Smooth muscle cell (in vitro differentiated cells): ENCODE measurements at regions not wholly inside any gene's neighbourhood (a gene's known extent, or its start where the extent isn't known, plus 50 kb on each side); places are given as distances from the start of the nearest gene placed in this dataset.

Source experiments
- DNase-seq: peaks from one replicate; lab custom pipeline; 2025; ENCODE audit not compliant: unreplicated experiment; lab: John Stamatoyannopoulos, UW
- H2AFZ ChIP-seq: fragments of 200-600 bp; sonication (generic); 2 replicates; pipeline ENCODE4 v1.6.0; 2016; ENCODE audit warnings: antibody characterized with exemption, low read depth, mild to moderate bottlenecking
- H3F3A ChIP-seq: fragments of 200-600 bp; sonication (generic); 2 replicates; pipeline ENCODE4 v1.6.0; 2017; ENCODE audit warnings: antibody characterized with exemption, low read depth
- H3K27ac ChIP-seq: fragments of 200-600 bp; sonication (generic); 2 replicates; pipeline ENCODE4 v1.5.1; 2016; ENCODE audit warnings: low read depth, mild to moderate bottlenecking
- H3K27me3 ChIP-seq: fragments of 200-600 bp; sonication (generic); 2 replicates; pipeline ENCODE4 v1.6.1; 2016; ENCODE audit warnings: low read depth, mild to moderate bottlenecking
- H3K36me3 ChIP-seq: fragments of 200-600 bp; sonication (generic); 2 replicates; pipeline ENCODE4 v1.5.1; 2016; ENCODE audit warnings: low read depth
- H3K4me1 ChIP-seq: fragments of 200-600 bp; sonication (generic); 2 replicates; pipeline ENCODE4 v1.5.1; 2016; ENCODE audit warnings: low read depth
- H3K4me2 ChIP-seq: fragments of 200-600 bp; sonication (generic); 2 replicates; pipeline ENCODE4 v1.6.0; 2016; ENCODE audit warnings: mild to moderate bottlenecking
- H3K4me3 ChIP-seq: fragments of 200-600 bp; sonication (generic); 2 replicates; pipeline ENCODE4 v1.5.1; 2016; ENCODE audit warnings: mild to moderate bottlenecking
- H3K79me2 ChIP-seq: fragments of 200-600 bp; sonication (generic); 2 replicates; pipeline ENCODE4 v1.6.0; 2016; ENCODE audit warnings: low read depth, mild to moderate bottlenecking
- H3K9ac ChIP-seq: fragments of 200-600 bp; sonication (generic); 2 replicates; pipeline ENCODE4 v1.6.0; 2016; ENCODE audit warnings: low read depth
- H3K9me3 ChIP-seq: fragments of 200-600 bp; sonication (generic); replicated peaks from 2 replicates; pipeline ENCODE4 v1.5.1; 2016; ENCODE audit warnings: low read depth
- H4K20me1 ChIP-seq: fragments of 200-600 bp; sonication (generic); 2 replicates; pipeline ENCODE4 v1.6.0; 2016; ENCODE audit warnings: low read depth
- CTCF ChIP-seq: fragments of 200-600 bp; sonication (generic); IDR thresholded peaks from 2 replicates; pipeline ENCODE4 v1.5.1; 2017; ENCODE audit warnings: borderline replicate concordance, mild to moderate bottlenecking, antibody characterized with exemption; ENCODE audit not compliant: insufficient read depth, poor library complexity, severe bottlenecking
- WGBS: methylation state at CpG from one replicate; pipeline ENCODE4 v1.1.7; 2016; ENCODE audit warnings: low lambda C conversion rate; 5-methylcytosine and 5-hydroxymethylcytosine counted together

GRCh38 chr7:149714081-149714909 is 59.1 kb downstream of the ZNF467 start:
- no peaks in the 10 kb centered on the region for H3K36me3 ChIP-seq
- H3K4me3 ChIP-seq, result peak overlapping the region; percentile 71
- peak; percentile 65 for DNase-seq
- TF ChIP-seq CTCF, result no peak
- H3K4me1 ChIP-seq, result peaks cover 8% of the 10 kb centered on the region
- H3K9me3 ChIP-seq, result no peaks in the 10 kb centered on the region
- H3F3A ChIP-seq, result peaks cover 2% of the 10 kb centered on the region
- peaks cover 22% of the 10 kb centered on the region for H3K79me2 ChIP-seq
- H3K9ac ChIP-seq, result no peak overlapping the region
- H2AFZ ChIP-seq, result peak overlapping the region; percentile 88
- no peaks in the 10 kb centered on the region for H4K20me1 ChIP-seq
- WGBS, result 27% methylated on average over 48 of the region's 88 CpGs
- H3K27me3 ChIP-seq, result no peaks in the 10 kb centered on the region
- no peak overlapping the region for H3K27ac ChIP-seq
- peak overlapping the region; percentile 89 for H3K4me2 ChIP-seq

GRCh38 chr7:149713731-149714068 is 59.7 kb downstream of the ZNF467 start:
- WGBS, result 92% methylated on average over 23 of the region's 26 CpGs
- Histone ChIP-seq H3K4me1 (peaks cover 8% of the 10 kb centered on the region), H3K4me3 (no peak overlapping the region), H3K4me2 (peak overlapping the region; percentile 89), H3K9me3 (no peaks in the 10 kb centered on the region), H2AFZ (peak overlapping the region; percentile 88), H3K27ac (no peak overlapping the region), H3K36me3 (no peaks in the 10 kb centered on the region), H3F3A (peaks cover 2% of the 10 kb centered on the region), H3K27me3 (no peaks in the 10 kb centered on the region), H4K20me1 (no peaks in the 10 kb centered on the region), H3K79me2 (peaks cover 22% of the 10 kb centered on the region), H3K9ac (no peak overlapping the region)
- TF ChIP-seq CTCF, result no peak
- DNase-seq, result no peak

- Histone ChIP-seq H3K9ac (no peak overlapping the region), H2AFZ (no peak overlapping the region), H3K4me3 (no peak overlapping the region), H3K27ac (no peak overlapping the region), H4K20me1 (no peaks in the 10 kb centered on the region), H3K79me2 (peaks cover 21% of the 10 kb centered on the region), H3K36me3 (no peaks in the 10 kb centered on the region), H3K27me3 (no peaks in the 10 kb centered on the region), H3K4me1 (peaks cover 8% of the 10 kb centered on the region), H3K4me2 (no peak overlapping the region), H3F3A (peaks cover 2% of the 10 kb centered on the region), H3K9me3 (no peaks in the 10 kb centered on the region)
- no peak for DNase-seq
- WGBS, result 91% methylated on average over 16 of the region's 16 CpGs
- no peak for TF ChIP-seq CTCF
These were observed 60.2 kb downstream of the ZNF467 start for GRCh38 chr7:149713061-149713730.
